Suppressor macrophage treated with lipopolysaccharide for 4 hours (primary cell): ENCODE measurements at regions not wholly inside any gene's neighbourhood (a gene's known extent, or its start where the extent isn't known, plus 50 kb on each side); places are given as distances from the start of the nearest gene placed in this dataset.

Experiments used
- DNase-seq: peaks from one replicate; pipeline ENCODE4 v3.0.0-alpha.2; 2020

GRCh38 chr5:161115941-161116340 is 263.9 kb upstream of the ATP10B start:
- DNase-seq, result no peak

GRCh38 chr5:161112371-161112770 is 260.4 kb upstream of the ATP10B start:
- no peak for DNase-seq

GRCh38 chr5:161105525-161105924 is 253.5 kb upstream of the ATP10B start:
- DNase-seq, result peak; percentile 60

- no peak for DNase-seq
These were observed 246.5 kb upstream of the ATP10B start for GRCh38 chr5:161098516-161098915.

GRCh38 chr5:161096581-161096980 is 244.6 kb upstream of the ATP10B start:
- no peak for DNase-seq

GRCh38 chr5:161095953-161096352 is 243.9 kb upstream of the ATP10B start:
- DNase-seq, result no peak

GRCh38 chr5:161094411-161094810 is 242.4 kb upstream of the ATP10B start:
- no peak for DNase-seq

- no peak for DNase-seq
These were observed 241.1 kb upstream of the ATP10B start for GRCh38 chr5:161093100-161093499.

GRCh38 chr5:161089569-161089968 is 237.6 kb upstream of the ATP10B start:
- no peak for DNase-seq

- no peak for DNase-seq
These were observed 234.4 kb upstream of the ATP10B start for GRCh38 chr5:161086461-161086860.

- DNase-seq, result no peak
These were observed 233.0 kb upstream of the ATP10B start for GRCh38 chr5:161085056-161085455.

GRCh38 chr5:161084115-161084514 is 232.1 kb upstream of the ATP10B start:
- no peak for DNase-seq

- no peak for DNase-seq
These were observed 226.8 kb upstream of the ATP10B start for GRCh38 chr5:161078793-161079192.

- no peak for DNase-seq
These were observed 226.0 kb upstream of the ATP10B start for GRCh38 chr5:161077936-161078545.

GRCh38 chr5:161077496-161077895 is 225.5 kb upstream of the ATP10B start:
- DNase-seq, result no peak

- DNase-seq, result no peak
These were observed 212.8 kb upstream of the ATP10B start for GRCh38 chr5:161064781-161065180.

- DNase-seq, result no peak
These were observed 212.3 kb upstream of the ATP10B start for GRCh38 chr5:161064297-161064696.

GRCh38 chr5:161058781-161059180 is 206.8 kb upstream of the ATP10B start:
- no peak for DNase-seq

GRCh38 chr5:161051920-161052500 is 200.0 kb upstream of the ATP10B start:
- no peak for DNase-seq

GRCh38 chr5:161047024-161047423 is 195.0 kb upstream of the ATP10B start:
- DNase-seq, result no peak

- DNase-seq, result no peak
These were observed 190.9 kb upstream of the ATP10B start for GRCh38 chr5:161042862-161043261.

GRCh38 chr5:161042443-161042842 is 190.4 kb upstream of the ATP10B start:
- DNase-seq, result no peak

GRCh38 chr5:161040818-161041217 is 188.8 kb upstream of the ATP10B start:
- DNase-seq, result no peak

GRCh38 chr5:161036296-161036695 is 184.3 kb upstream of the ATP10B start:
- no peak for DNase-seq

- DNase-seq, result no peak
These were observed 182.4 kb upstream of the ATP10B start for GRCh38 chr5:161034451-161034850.
